HEK293 (cell line): ENCODE measurements at regions not wholly inside any gene's neighbourhood (a gene's known extent, or its start where the extent isn't known, plus 50 kb on each side); places are given as distances from the start of the nearest gene placed in this dataset.

Source experiments
- CTCF ChIA-PET: fragments of 350-600 bp; formaldehyde crosslinking; extraction: SDS; loops from one replicate; lab custom pipeline; 2021; ENCODE audit warnings: antibody characterized with exemption; lab: Yijun Ruan, JAX
- POLR2A ChIA-PET: fragments of 300-600 bp; formaldehyde crosslinking; extraction: SDS; loops from one replicate; lab custom pipeline; 2020; ENCODE audit warnings: antibody characterized with exemption, inconsistent platforms; lab: Yijun Ruan, JAX
- H3K27ac ChIP-seq: fragments of 200-500 bp; sonication (Bioruptor generic); 2 replicates; pipeline ENCODE4 v1.5.1; 2014; ENCODE audit warnings: low read depth, low read length, control low read depth, inconsistent platforms; ENCODE audit errors: extremely low read depth
- H3K36me3 ChIP-seq, 2 experiments: fragments of 200-500 bp in 1 of 2; sonication (Bioruptor generic) in 1 of 2; 1 replicate in 1 of 2; 2 replicates in 1 of 2; pipeline ENCODE4 v1.5.1; 2014 to 2017; ENCODE audit warnings: inconsistent platforms in 2 of 2, low read length in 2 of 2; ENCODE audit not compliant: control insufficient read depth in 2 of 2, insufficient read depth in 1 of 2
- H3K4me1 ChIP-seq: fragments of 200-500 bp; sonication (Bioruptor generic); 2 replicates; pipeline ENCODE4 v1.5.1; 2014; ENCODE audit warnings: mild to moderate bottlenecking, low read length, inconsistent platforms; ENCODE audit not compliant: control insufficient read depth, insufficient read depth
- H3K4me3 ChIP-seq: 2 replicates; pipeline ENCODE4 v1.5.1; 2011; ENCODE audit warnings: low read depth, mild to moderate bottlenecking, control low read depth, low read length, moderate library complexity
- H3K9me3 ChIP-seq: fragments of 200-500 bp; sonication (Bioruptor generic); 2 replicates; pipeline ENCODE4 v1.5.1; 2014; ENCODE audit warnings: low read depth, low read length, inconsistent platforms; ENCODE audit not compliant: control insufficient read depth, insufficient read depth
- GLI4 ChIP-seq: fragments of 450-650 bp; formaldehyde crosslinking; IDR thresholded peaks from 2 replicates; pipeline ENCODE4 v1.5.1; 2016; ENCODE audit warnings: missing biosample characterization, missing genetic modification characterization
- KLF1 ChIP-seq: fragments of 450-650 bp; formaldehyde crosslinking; IDR thresholded peaks from 2 replicates; pipeline ENCODE4 v1.5.1; 2016; ENCODE audit warnings: missing biosample characterization, missing genetic modification characterization
- KLF10 ChIP-seq: fragments of 450-650 bp; IDR thresholded peaks from 2 replicates; pipeline ENCODE4 v1.5.1; 2018; ENCODE audit warnings: missing biosample characterization, mild to moderate bottlenecking, missing genetic modification characterization
- KLF8 ChIP-seq: fragments of 450-650 bp; formaldehyde crosslinking; IDR thresholded peaks from 2 replicates; pipeline ENCODE4 v1.5.1; 2016; ENCODE audit warnings: missing biosample characterization, missing genetic modification characterization
- SCRT1 ChIP-seq: fragments of 450-650 bp; formaldehyde crosslinking; IDR thresholded peaks from 2 replicates; pipeline ENCODE4 v1.5.1; 2016; ENCODE audit warnings: missing biosample characterization, missing genetic modification characterization, borderline replicate concordance
- ZFP37 ChIP-seq: fragments of 450-650 bp; formaldehyde crosslinking; IDR thresholded peaks from 2 replicates; pipeline ENCODE4 v1.5.1; 2016; ENCODE audit warnings: missing biosample characterization, missing genetic modification characterization
- ZNF169 ChIP-seq: fragments of 450-650 bp; formaldehyde crosslinking; IDR thresholded peaks from 2 replicates; pipeline ENCODE4 v1.5.1; 2016; ENCODE audit warnings: missing biosample characterization, missing genetic modification characterization
- ZNF302 ChIP-seq: fragments of 450-650 bp; formaldehyde crosslinking; IDR thresholded peaks from 2 replicates; pipeline ENCODE4 v1.5.1; 2016; ENCODE audit warnings: missing biosample characterization, missing genetic modification characterization, low read depth
- ZNF354C ChIP-seq: fragments of 450-650 bp; formaldehyde crosslinking; IDR thresholded peaks from 2 replicates; pipeline ENCODE4 v1.5.1; 2016; ENCODE audit warnings: missing biosample characterization, missing genetic modification characterization, low read depth, borderline replicate concordance
- ZNF391 ChIP-seq: fragments of 450-650 bp; formaldehyde crosslinking; IDR thresholded peaks from 2 replicates; pipeline ENCODE4 v1.5.1; 2016; ENCODE audit warnings: low read depth, missing biosample characterization, missing genetic modification characterization, borderline replicate concordance
- ZNF558 ChIP-seq: fragments of 450-650 bp; formaldehyde crosslinking; IDR thresholded peaks from 2 replicates; pipeline ENCODE4 v1.5.1; 2016; ENCODE audit warnings: missing biosample characterization, missing genetic modification characterization
- ZNF677 ChIP-seq: fragments of 450-650 bp; IDR thresholded peaks from 2 replicates; pipeline ENCODE4 v1.5.0; 2018; ENCODE audit warnings: missing biosample characterization, mild to moderate bottlenecking, missing genetic modification characterization, moderate library complexity
- TF ChIP-seq, protein P1 (sequence below): fragments of 450-650 bp; formaldehyde crosslinking; IDR thresholded peaks from 2 replicates; pipeline ENCODE4 v1.5.1; 2017; ENCODE audit warnings: missing biosample characterization, missing genetic modification characterization
- TF ChIP-seq, protein P2 (sequence below): fragments of 450-650 bp; formaldehyde crosslinking; IDR thresholded peaks from 2 replicates; pipeline ENCODE4 v1.5.0; 2017; ENCODE audit warnings: missing biosample characterization, missing genetic modification characterization, borderline replicate concordance
- TF ChIP-seq, protein P3 (sequence below): fragments of 450-650 bp; formaldehyde crosslinking; IDR thresholded peaks from 2 replicates; pipeline ENCODE4 v1.5.1; 2016; ENCODE audit warnings: missing biosample characterization, missing genetic modification characterization
- TF ChIP-seq, protein P4 (sequence below): fragments of 450-650 bp; formaldehyde crosslinking; IDR thresholded peaks from 2 replicates; pipeline ENCODE4 v1.5.1; 2017; ENCODE audit warnings: missing biosample characterization, mild to moderate bottlenecking, missing genetic modification characterization, moderate library complexity
- TF ChIP-seq, protein P5 (sequence below): fragments of 450-650 bp; formaldehyde crosslinking; IDR thresholded peaks from 2 replicates; pipeline ENCODE4 v1.5.1; 2016; ENCODE audit warnings: missing biosample characterization, missing genetic modification characterization
- TF ChIP-seq, protein P6 (sequence below): fragments of 450-650 bp; formaldehyde crosslinking; IDR thresholded peaks from 2 replicates; pipeline ENCODE4 v1.5.1; 2016; ENCODE audit warnings: missing biosample characterization, missing genetic modification characterization

DNA sequence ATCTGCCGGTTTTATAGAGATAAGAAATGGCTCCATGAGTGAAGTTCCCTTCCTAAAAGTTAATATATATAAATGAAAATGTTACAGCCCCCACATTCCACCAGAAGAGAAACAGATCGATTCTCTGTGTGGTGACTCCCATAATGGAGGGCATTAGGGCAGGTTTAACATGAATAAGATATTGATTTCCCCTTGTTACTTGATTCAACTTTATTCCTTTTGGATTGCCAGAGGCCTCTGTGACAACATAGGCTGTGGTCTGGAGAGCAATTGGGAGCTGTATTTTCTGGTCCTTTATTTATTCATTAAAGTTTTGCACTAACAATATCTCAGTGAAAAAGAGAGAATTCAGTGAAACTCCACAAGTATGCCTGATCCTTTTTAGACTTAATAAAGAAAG, 125.2 kb upstream of the CCDC196 start:
- no peak for TF ChIP-seq ZNF302 (tag by site-specific recombination)
- no peak for TF ChIP-seq ZNF677
- no peak for TF ChIP-seq KLF1 (tag by site-specific recombination)
- TF ChIP-seq, protein P1, sequence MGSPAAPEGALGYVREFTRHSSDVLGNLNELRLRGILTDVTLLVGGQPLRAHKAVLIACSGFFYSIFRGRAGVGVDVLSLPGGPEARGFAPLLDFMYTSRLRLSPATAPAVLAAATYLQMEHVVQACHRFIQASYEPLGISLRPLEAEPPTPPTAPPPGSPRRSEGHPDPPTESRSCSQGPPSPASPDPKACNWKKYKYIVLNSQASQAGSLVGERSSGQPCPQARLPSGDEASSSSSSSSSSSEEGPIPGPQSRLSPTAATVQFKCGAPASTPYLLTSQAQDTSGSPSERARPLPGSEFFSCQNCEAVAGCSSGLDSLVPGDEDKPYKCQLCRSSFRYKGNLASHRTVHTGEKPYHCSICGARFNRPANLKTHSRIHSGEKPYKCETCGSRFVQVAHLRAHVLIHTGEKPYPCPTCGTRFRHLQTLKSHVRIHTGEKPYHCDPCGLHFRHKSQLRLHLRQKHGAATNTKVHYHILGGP (tag by site-specific recombination): no peak
- TF ChIP-seq ZFP37 (tag by site-specific recombination): no peak
- TF ChIP-seq, protein P2, sequence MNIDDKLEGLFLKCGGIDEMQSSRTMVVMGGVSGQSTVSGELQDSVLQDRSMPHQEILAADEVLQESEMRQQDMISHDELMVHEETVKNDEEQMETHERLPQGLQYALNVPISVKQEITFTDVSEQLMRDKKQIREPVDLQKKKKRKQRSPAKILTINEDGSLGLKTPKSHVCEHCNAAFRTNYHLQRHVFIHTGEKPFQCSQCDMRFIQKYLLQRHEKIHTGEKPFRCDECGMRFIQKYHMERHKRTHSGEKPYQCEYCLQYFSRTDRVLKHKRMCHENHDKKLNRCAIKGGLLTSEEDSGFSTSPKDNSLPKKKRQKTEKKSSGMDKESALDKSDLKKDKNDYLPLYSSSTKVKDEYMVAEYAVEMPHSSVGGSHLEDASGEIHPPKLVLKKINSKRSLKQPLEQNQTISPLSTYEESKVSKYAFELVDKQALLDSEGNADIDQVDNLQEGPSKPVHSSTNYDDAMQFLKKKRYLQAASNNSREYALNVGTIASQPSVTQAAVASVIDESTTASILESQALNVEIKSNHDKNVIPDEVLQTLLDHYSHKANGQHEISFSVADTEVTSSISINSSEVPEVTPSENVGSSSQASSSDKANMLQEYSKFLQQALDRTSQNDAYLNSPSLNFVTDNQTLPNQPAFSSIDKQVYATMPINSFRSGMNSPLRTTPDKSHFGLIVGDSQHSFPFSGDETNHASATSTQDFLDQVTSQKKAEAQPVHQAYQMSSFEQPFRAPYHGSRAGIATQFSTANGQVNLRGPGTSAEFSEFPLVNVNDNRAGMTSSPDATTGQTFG: no peak
- TF ChIP-seq ZNF558: no peak
- TF ChIP-seq, protein P3, sequence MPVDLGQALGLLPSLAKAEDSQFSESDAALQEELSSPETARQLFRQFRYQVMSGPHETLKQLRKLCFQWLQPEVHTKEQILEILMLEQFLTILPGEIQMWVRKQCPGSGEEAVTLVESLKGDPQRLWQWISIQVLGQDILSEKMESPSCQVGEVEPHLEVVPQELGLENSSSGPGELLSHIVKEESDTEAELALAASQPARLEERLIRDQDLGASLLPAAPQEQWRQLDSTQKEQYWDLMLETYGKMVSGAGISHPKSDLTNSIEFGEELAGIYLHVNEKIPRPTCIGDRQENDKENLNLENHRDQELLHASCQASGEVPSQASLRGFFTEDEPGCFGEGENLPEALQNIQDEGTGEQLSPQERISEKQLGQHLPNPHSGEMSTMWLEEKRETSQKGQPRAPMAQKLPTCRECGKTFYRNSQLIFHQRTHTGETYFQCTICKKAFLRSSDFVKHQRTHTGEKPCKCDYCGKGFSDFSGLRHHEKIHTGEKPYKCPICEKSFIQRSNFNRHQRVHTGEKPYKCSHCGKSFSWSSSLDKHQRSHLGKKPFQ: no peak
- TF ChIP-seq, protein P4, sequence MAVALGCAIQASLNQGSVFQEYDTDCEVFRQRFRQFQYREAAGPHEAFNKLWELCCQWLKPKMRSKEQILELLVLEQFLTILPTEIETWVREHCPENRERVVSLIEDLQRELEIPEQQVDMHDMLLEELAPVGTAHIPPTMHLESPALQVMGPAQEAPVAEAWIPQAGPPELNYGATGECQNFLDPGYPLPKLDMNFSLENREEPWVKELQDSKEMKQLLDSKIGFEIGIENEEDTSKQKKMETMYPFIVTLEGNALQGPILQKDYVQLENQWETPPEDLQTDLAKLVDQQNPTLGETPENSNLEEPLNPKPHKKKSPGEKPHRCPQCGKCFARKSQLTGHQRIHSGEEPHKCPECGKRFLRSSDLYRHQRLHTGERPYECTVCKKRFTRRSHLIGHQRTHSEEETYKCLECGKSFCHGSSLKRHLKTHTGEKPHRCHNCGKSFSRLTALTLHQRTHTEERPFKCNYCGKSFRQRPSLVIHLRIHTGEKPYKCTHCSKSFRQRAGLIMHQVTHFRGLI (tag by site-specific recombination): no peak
- TF ChIP-seq KLF8 (tag by site-specific recombination): no peak
- no peak for TF ChIP-seq ZNF169 (tag by site-specific recombination)
- no peak for TF ChIP-seq GLI4
- TF ChIP-seq KLF10: no peak
- no peak for TF ChIP-seq SCRT1
- Histone ChIP-seq H3K4me3 (no peak overlapping the region), H3K4me1 (peaks cover 5% of the 10 kb centered on the region; the same call in 1 of the 2 replicates), H3K9me3 (no peaks in the 10 kb centered on the region), H3K36me3 (no peaks in the 10 kb centered on the region), H3K27ac (no peak overlapping the region)
- ChIA-PET CTCF (interaction anchor here (0.5 to 2.7 kb wide), 8 partner anchors 41 to 1343 kb away, joined by 3 to 38 read pairs (median 4); no protein-coding TSS in a partner anchor), POLR2A (no interaction called here)

DNA sequence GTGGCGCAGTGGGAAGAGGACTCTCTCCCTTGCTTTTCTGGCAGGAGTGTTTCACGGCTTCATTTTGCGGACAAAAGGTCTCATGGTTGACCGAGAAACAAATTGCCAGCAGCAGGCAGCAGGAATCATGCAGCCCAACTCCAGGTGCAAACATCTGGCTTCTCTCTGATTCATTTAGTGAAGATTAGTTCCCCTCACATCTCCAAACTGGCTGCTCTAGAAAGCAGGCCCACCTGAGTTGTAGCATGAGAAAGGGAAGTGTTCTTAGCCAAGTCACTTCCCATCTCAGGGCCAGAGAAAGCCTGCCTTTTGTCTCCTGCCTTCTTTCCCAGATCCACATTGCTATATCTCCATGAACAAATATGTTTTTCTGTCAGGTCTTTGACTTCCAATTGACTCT, 120.8 kb upstream of the CCDC196 start:
- TF ChIP-seq ZNF354C (no peak), ZNF391 (tag by site-specific recombination) (no peak)
- TF ChIP-seq, protein P5, sequence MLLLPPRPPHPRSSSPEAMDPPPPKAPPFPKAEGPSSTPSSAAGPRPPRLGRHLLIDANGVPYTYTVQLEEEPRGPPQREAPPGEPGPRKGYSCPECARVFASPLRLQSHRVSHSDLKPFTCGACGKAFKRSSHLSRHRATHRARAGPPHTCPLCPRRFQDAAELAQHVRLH (tag by site-specific recombination): no peak
- TF ChIP-seq, protein P6, sequence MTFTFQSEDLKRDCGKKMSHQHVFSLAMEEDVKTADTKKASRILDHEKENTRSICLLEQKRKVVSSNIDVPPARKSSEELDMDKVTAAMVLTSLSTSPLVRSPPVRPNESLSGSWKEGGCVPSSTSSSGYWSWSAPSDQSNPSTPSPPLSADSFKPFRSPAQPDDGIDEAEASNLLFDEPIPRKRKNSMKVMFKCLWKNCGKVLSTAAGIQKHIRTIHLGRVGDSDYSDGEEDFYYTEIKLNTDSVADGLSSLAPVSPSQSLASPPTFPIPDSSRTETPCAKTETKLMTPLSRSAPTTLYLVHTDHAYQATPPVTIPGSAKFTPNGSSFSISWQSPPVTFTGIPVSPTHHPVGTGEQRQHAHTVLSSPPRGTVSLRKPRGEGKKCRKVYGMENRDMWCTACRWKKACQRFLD (tag by site-specific recombination): no peak
- H3K36me3 ChIP-seq: no peaks in the 10 kb centered on the region
- ChIA-PET CTCF (interaction anchor here (1.1 kb wide), 1 partner anchor 40 kb away, joined by 3 read pairs; no protein-coding TSS in a partner anchor), POLR2A (no interaction called here)
- H3K4me1 ChIP-seq: peaks cover 5% of the 10 kb centered on the region; the same call in 1 of the 2 replicates
- no peaks in the 10 kb centered on the region for H3K9me3 ChIP-seq
- H3K4me3 ChIP-seq: no peak overlapping the region
- no peak overlapping the region for H3K27ac ChIP-seq
